NOMO-1 treated with dmso at 0.1 percent for 144 hours (cell line): ENCODE measurements at regions not wholly inside any gene's neighbourhood (a gene's known extent, or its start where the extent isn't known, plus 50 kb on each side); places are given as distances from the start of the nearest gene placed in this dataset.
A peak's percentile ranks its signal among the peaks of the same experiment; 100 is the strongest.
"Not testable (repeated sequence)": the region's sequence is repeated elsewhere in the genome, so short reads cannot be mapped to it uniquely, and the experiment has no call there.

Experiments
- DNase-seq: peaks from one replicate; lab custom pipeline; 2025; ENCODE audit not compliant: unreplicated experiment; lab: John Stamatoyannopoulos, UW

GRCh38 chr18:57887543-57888383 is 84.6 kb upstream of the ATP8B1 start:
- no peak for DNase-seq

- DNase-seq: no peak
These were observed 82.8 kb upstream of the ATP8B1 start for GRCh38 chr18:57885931-57886330.

GRCh38 chr18:57882465-57882864 is 79.3 kb upstream of the ATP8B1 start:
- no peak for DNase-seq

GRCh38 chr18:57881818-57882413 is 78.8 kb upstream of the ATP8B1 start:
- peak; percentile 63 for DNase-seq

GRCh38 chr18:57879924-57880323 is 76.8 kb upstream of the ATP8B1 start:
- DNase-seq: not testable (repeated sequence)

GRCh38 chr18:57869221-57869620 is 66.1 kb upstream of the ATP8B1 start:
- DNase-seq: no peak

GRCh38 chr18:57866355-57866754 is 63.2 kb upstream of the ATP8B1 start:
- DNase-seq: no peak

GRCh38 chr18:57864615-57865121 is 61.6 kb upstream of the ATP8B1 start:
- no peak for DNase-seq

GRCh38 chr18:57863706-57864105 is 60.6 kb upstream of the ATP8B1 start:
- DNase-seq: no peak

GRCh38 chr18:57859314-57859713 is 56.2 kb upstream of the ATP8B1 start:
- no peak for DNase-seq

- no peak for DNase-seq
These were observed 53.6 kb upstream of the ATP8B1 start for GRCh38 chr18:57856557-57857280.

- no peak for DNase-seq
These were observed 53.0 kb upstream of the ATP8B1 start for GRCh38 chr18:57856128-57856527.

GRCh38 chr18:57855551-57855950 is 52.4 kb upstream of the ATP8B1 start:
- no peak for DNase-seq

- DNase-seq: no peak
These were observed 51.6 kb upstream of the ATP8B1 start for GRCh38 chr18:57854726-57855125.

- no peak for DNase-seq
These were observed 50.7 kb upstream of the ATP8B1 start for GRCh38 chr18:57853864-57854263.

- DNase-seq: no peak
These were observed 50.0 kb upstream of the ATP8B1 start for GRCh38 chr18:57853133-57853532.
